ENCODE measurements at regions not wholly inside any gene's neighbourhood (a gene's known extent, or its start where the extent isn't known, plus 50 kb on each side); places are given as distances from the start of the nearest gene placed in this dataset.

- no peaks in the 10 kb centered on the region for H3K36me3 ChIP-seq
- DNase-seq: no peak
- FAIRE-seq: no peak
- no peaks in the 10 kb centered on the region for H3K9me3 ChIP-seq
- no peaks in the 10 kb centered on the region for H3K27me3 ChIP-seq
- intact Hi-C loops (cut with DNase I): no loop called here
- H3K4me1 ChIP-seq: no peaks in the 10 kb centered on the region
- H3K4me3 ChIP-seq: no peak overlapping the region
- H3K27ac ChIP-seq: no peak overlapping the region
- TF ChIP-seq, protein P1, sequence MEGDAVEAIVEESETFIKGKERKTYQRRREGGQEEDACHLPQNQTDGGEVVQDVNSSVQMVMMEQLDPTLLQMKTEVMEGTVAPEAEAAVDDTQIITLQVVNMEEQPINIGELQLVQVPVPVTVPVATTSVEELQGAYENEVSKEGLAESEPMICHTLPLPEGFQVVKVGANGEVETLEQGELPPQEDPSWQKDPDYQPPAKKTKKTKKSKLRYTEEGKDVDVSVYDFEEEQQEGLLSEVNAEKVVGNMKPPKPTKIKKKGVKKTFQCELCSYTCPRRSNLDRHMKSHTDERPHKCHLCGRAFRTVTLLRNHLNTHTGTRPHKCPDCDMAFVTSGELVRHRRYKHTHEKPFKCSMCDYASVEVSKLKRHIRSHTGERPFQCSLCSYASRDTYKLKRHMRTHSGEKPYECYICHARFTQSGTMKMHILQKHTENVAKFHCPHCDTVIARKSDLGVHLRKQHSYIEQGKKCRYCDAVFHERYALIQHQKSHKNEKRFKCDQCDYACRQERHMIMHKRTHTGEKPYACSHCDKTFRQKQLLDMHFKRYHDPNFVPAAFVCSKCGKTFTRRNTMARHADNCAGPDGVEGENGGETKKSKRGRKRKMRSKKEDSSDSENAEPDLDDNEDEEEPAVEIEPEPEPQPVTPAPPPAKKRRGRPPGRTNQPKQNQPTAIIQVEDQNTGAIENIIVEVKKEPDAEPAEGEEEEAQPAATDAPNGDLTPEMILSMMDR (IDR thresholded peaks at IDR 0.05): no peak
- ATAC-seq: no peak
- WGBS, 2 donors: 64 to 70% methylated on average over 1 of the region's 1 CpG
These were observed 725.5 kb downstream of the PCDH18 start for GRCh38 chr4:136806844-136807243.

DNA sequence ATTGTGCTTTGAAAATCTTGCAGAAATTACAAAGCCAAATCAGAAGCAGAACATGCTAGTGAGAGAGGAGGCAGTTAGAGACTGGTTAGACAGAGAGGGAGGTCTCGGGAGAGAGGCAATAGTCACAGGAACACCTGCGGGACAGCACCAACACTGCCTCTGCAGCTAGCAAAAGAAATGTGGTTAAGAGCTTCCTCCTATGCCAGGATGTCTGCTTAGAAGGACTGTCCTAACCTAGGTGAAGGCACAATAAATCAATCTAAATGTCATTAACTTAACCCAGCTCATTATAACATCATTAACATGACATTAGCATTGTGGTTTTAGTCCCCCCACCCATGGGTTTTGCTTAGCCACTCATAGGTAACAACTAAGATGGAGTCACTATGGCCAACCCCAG, 726.7 kb downstream of the PCDH18 start:
- 80 to 90% methylated on average over 2 of the region's 2 CpGs for WGBS, 2 donors
- intact Hi-C loops (cut with DNase I): no loop called here

DNA sequence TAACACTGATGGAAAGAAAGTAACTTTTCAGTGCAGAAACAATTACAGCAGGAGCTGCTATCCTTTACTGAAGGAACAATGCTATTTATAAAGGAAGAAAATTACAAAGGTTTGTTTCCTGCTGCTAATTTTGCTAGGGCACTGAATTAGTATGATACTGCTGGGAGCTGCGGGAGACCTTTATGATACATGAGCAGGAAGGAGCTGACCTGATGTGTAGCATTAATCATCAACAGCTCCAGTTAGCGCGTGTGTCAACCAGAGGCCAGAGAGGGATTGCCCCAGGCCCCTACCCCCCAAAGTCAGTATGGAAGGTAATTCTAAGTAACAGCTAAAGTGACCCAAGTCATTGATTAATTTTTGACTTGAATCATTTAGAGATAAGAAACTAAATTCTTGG, 728.9 kb downstream of the PCDH18 start:
- no peak for ATAC-seq
- Histone ChIP-seq H3K9me3 (no peaks in the 10 kb centered on the region), H3K27ac (no peak overlapping the region), H3K36me3 (no peaks in the 10 kb centered on the region), H3K4me1 (no peaks in the 10 kb centered on the region), H3K27me3 (no peaks in the 10 kb centered on the region), H3K4me3 (no peak overlapping the region)
- DNase-seq: no peak
- intact Hi-C loops (cut with DNase I): no loop called here
- WGBS, 2 donors: 19 to 20% methylated on average over 3 of the region's 3 CpGs
- TF ChIP-seq, protein P1 (IDR thresholded peaks at IDR 0.05): no peak
- no peak for FAIRE-seq

More for the DNA sequence above, 726.7 kb downstream of the PCDH18 start:
- ATAC-seq: no peak
- Histone ChIP-seq H3K36me3 (no peaks in the 10 kb centered on the region), H3K27ac (no peak overlapping the region), H3K27me3 (no peaks in the 10 kb centered on the region), H3K4me1 (no peaks in the 10 kb centered on the region), H3K4me3 (no peak overlapping the region), H3K9me3 (no peaks in the 10 kb centered on the region)
- TF ChIP-seq, protein P1 (IDR thresholded peaks at IDR 0.05): no peak
- no peak for FAIRE-seq
- no peak for DNase-seq

GRCh38 chr4:136800248-136800647, 732.0 kb downstream of the PCDH18 start:
- intact Hi-C loops (cut with DNase I): no loop called here
- FAIRE-seq: no peak
- no peak for ATAC-seq
- 51 to 66% methylated on average over 3 of the region's 3 CpGs for WGBS, 2 donors
- TF ChIP-seq, protein P1 (IDR thresholded peaks at IDR 0.05): no peak
- Histone ChIP-seq H3K36me3 (no peaks in the 10 kb centered on the region), H3K9me3 (no peaks in the 10 kb centered on the region), H3K4me3 (no peak overlapping the region), H3K27me3 (no peaks in the 10 kb centered on the region), H3K4me1 (no peaks in the 10 kb centered on the region), H3K27ac (no peak overlapping the region)
- DNase-seq: no peak

DNA sequence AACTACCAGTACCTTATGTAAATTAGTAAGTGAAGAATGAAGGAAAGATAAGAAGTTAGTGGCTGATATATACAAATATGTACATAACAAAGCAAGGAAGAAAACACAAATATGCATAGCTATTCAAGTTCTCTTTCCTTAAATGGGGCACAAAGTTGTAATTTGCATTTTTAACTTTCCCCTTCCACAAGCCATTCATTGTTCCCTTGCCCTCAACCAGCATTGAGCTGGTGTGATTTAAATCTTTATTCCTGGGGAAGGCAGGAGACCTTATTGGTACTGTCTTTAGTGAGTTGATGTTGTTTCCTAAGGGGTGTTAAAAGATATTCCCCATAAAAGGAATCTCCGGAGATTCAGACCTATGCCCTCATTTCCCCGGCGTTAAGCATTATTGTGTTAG, 735.3 kb downstream of the PCDH18 start:
- 67 to 83% methylated on average over 3 of the region's 3 CpGs for WGBS, 2 donors

More for the DNA sequence above, 735.3 kb downstream of the PCDH18 start:
- Histone ChIP-seq H3K9me3 (no peaks in the 10 kb centered on the region), H3K4me3 (no peak overlapping the region), H3K36me3 (no peaks in the 10 kb centered on the region), H3K27ac (no peak overlapping the region), H3K27me3 (no peaks in the 10 kb centered on the region), H3K4me1 (no peaks in the 10 kb centered on the region)
- DNase-seq (no peak), ATAC-seq (no peak), FAIRE-seq (no peak)
- intact Hi-C loops (cut with DNase I): no loop called here
- TF ChIP-seq, protein P1 (IDR thresholded peaks at IDR 0.05): no peak
